Thoracic aorta (tissue), 2 donors: ENCODE measurements at regions not wholly inside any gene's neighbourhood (a gene's known extent, or its start where the extent isn't known, plus 50 kb on each side); places are given as distances from the start of the nearest gene placed in this dataset.
"Not testable (repeated sequence)": the region's sequence is repeated elsewhere in the genome, so short reads cannot be mapped to it uniquely, and the experiment has no call there.

Experiments used
- ATAC-seq: fragments of 150-250 bp; one replicate; pipeline ENCODE4 v1.8.0; 2017; ENCODE audit warnings: low read depth; ENCODE audit not compliant: insufficient number of reproducible peaks, low FRiP score
- DNase-seq: peaks from one replicate; pipeline ENCODE4 v3.0.0-alpha.2; 2020; ENCODE audit warnings: low spot score
- H3K27ac ChIP-seq, 2 donors: fragments of 200-600 bp; sonication (generic); 1 replicate in 1 of 2; 2 replicates in 1 of 2; pipeline ENCODE4 v1.5.1; 2016; ENCODE audit warnings: mild to moderate bottlenecking in 2 of 2, moderate library complexity in 2 of 2
- H3K27me3 ChIP-seq: fragments of 200-600 bp; sonication (generic); replicated peaks from 2 replicates; pipeline ENCODE4 v1.6.0; 2016; ENCODE audit warnings: mild to moderate bottlenecking; ENCODE audit not compliant: insufficient read depth
- H3K36me3 ChIP-seq: fragments of 200-600 bp; sonication (generic); one replicate; pipeline ENCODE4 v1.5.1; 2016
- H3K4me1 ChIP-seq, 2 donors: fragments of 200-600 bp; sonication (generic); 1 replicate in 1 of 2; 2 replicates in 1 of 2; pipeline versions ENCODE4 v1.5.1 to v1.6.0; 2016; ENCODE audit warnings: low read depth in 2 of 2, mild to moderate bottlenecking in 1 of 2; ENCODE audit not compliant: control insufficient read depth in 1 of 2
- H3K4me3 ChIP-seq: fragments of 200-600 bp; sonication (generic); 2 replicates; pipeline ENCODE4 v1.5.1; 2016; ENCODE audit warnings: mild to moderate bottlenecking
- H3K9me3 ChIP-seq: fragments of 200-600 bp; sonication (generic); 2 replicates; pipeline ENCODE4 v1.5.1; 2016
- CTCF ChIP-seq: fragments of 200-600 bp; sonication (generic); IDR thresholded peaks from one replicate; pipeline ENCODE4 v1.5.1; 2019; ENCODE audit warnings: antibody characterized with exemption

GRCh38 chr13:110045919-110046318 lies 259.5 kb upstream of the IRS2 start:
- H3K9me3 ChIP-seq = no peaks in the 10 kb centered on the region
- DNase-seq (no peak), ATAC-seq (no peak)
- H3K4me1 ChIP-seq = peaks cover 9 to 12% of the 10 kb centered on the region in 2 donors
- no peak overlapping the region for H3K27ac ChIP-seq
- no peaks in the 10 kb centered on the region for H3K27me3 ChIP-seq
- no peak for TF ChIP-seq CTCF
- no peak overlapping the region for H3K4me3 ChIP-seq
- no peaks in the 10 kb centered on the region for H3K36me3 ChIP-seq

- no peaks in the 10 kb centered on the region for H3K27me3 ChIP-seq
- H3K9me3 ChIP-seq = no peaks in the 10 kb centered on the region
- no peak for TF ChIP-seq CTCF
- no peak for DNase-seq
- H3K27ac ChIP-seq = no peak overlapping the region
- ATAC-seq = no peak
- no peaks in the 10 kb centered on the region for H3K36me3 ChIP-seq
- H3K4me1 ChIP-seq = peaks cover 9 to 12% of the 10 kb centered on the region in 2 donors
- no peak overlapping the region for H3K4me3 ChIP-seq
These were observed 258.8 kb upstream of the IRS2 start for GRCh38 chr13:110045202-110045601.

- peaks cover 9 to 12% of the 10 kb centered on the region in 2 donors for H3K4me1 ChIP-seq
- no peak overlapping the region for H3K4me3 ChIP-seq
- ATAC-seq = no peak
- no peak for DNase-seq
- H3K27ac ChIP-seq = no peak overlapping the region
- no peak for TF ChIP-seq CTCF
- H3K36me3 ChIP-seq = no peaks in the 10 kb centered on the region
- no peaks in the 10 kb centered on the region for H3K27me3 ChIP-seq
- H3K9me3 ChIP-seq = no peaks in the 10 kb centered on the region
These were observed 258.2 kb upstream of the IRS2 start for GRCh38 chr13:110044551-110045111.

- no peaks in the 10 kb centered on the region for H3K36me3 ChIP-seq
- H3K4me1 ChIP-seq = peaks cover 5 to 6% of the 10 kb centered on the region in 2 donors
- H3K4me3 ChIP-seq = no peak overlapping the region
- no peaks in the 10 kb centered on the region for H3K27me3 ChIP-seq
- no peak for ATAC-seq
- H3K9me3 ChIP-seq = no peaks in the 10 kb centered on the region
- H3K27ac ChIP-seq = no peak overlapping the region
- no peak for TF ChIP-seq CTCF
- no peak for DNase-seq
These were observed 256.0 kb upstream of the IRS2 start for GRCh38 chr13:110042253-110042950.

GRCh38 chr13:110041638-110042037 lies 255.3 kb upstream of the IRS2 start:
- H3K27me3 ChIP-seq, H3K4me1 ChIP-seq, H3K36me3 ChIP-seq, H3K9me3 ChIP-seq, DNase-seq, ATAC-seq, H3K4me3 ChIP-seq, H3K27ac ChIP-seq: not testable (repeated sequence)
